ENCODE measurements at regions not wholly inside any gene's neighbourhood (a gene's known extent, or its start where the extent isn't known, plus 50 kb on each side); places are given as distances from the start of the nearest gene placed in this dataset.

GRCh38 chr5:107058235-107058634 lies 612.5 kb downstream of the EFNA5 start:
- Histone ChIP-seq H4K8ac (ENCODE audit: low read depth, low read length) (no peak overlapping the region), H3K79me2 (ENCODE audit: control insufficient read depth, insufficient read depth, low read length) (no peaks in the 10 kb centered on the region), H2BK120ac (ENCODE audit: low read depth, low read length) (no peak overlapping the region), H3K4me1 (ENCODE audit: control insufficient read depth, low read depth, low read length) (no peaks in the 10 kb centered on the region), H3K9ac (ENCODE audit: low read length) (no peak overlapping the region), H4K5ac (ENCODE audit: low read length) (no peak overlapping the region), H3K36me3 (ENCODE audit: control insufficient read depth, insufficient read depth, low read length) (no peaks in the 10 kb centered on the region), H3K4me3 (ENCODE audit: low read length) (no peak overlapping the region), H3K56ac (ENCODE audit: low read length) (no peak overlapping the region), H3K27me3 (ENCODE audit: insufficient read depth, low read length, poor library complexity) (no peaks in the 10 kb centered on the region), H3K4me2 (ENCODE audit: low read length) (no peak overlapping the region), H2AK5ac (ENCODE audit: low read length) (no peak overlapping the region), H3K4ac (ENCODE audit: low read depth, low read length) (no peak overlapping the region), H3K27ac (ENCODE audit: low read depth, low read length) (no peak overlapping the region), H2BK5ac (ENCODE audit: low read length) (no peak overlapping the region), H3K18ac (ENCODE audit: low read length) (no peak overlapping the region), H2BK15ac (replicated peaks; ENCODE audit: low read depth) (no peak overlapping the region), H3K23ac (ENCODE audit: low read length) (no peak overlapping the region), H3K79me1 (ENCODE audit: low read length) (no peaks in the 10 kb centered on the region)
- no CpG with 5 or more reads among the region's 1 CpG for WGBS (ENCODE audit: extremely low coverage, insufficient coverage, low lambda C conversion rate)
- DNase-seq, result no peak

GRCh38 chr5:107056278-107056677 lies 614.5 kb downstream of the EFNA5 start:
- no peak overlapping the region for H2BK120ac ChIP-seq (ENCODE audit: low read depth, low read length)
- H3K9ac ChIP-seq (ENCODE audit: low read length), result no peak overlapping the region
- DNase-seq, result no peak
- no peak overlapping the region for H2BK15ac ChIP-seq (replicated peaks; ENCODE audit: low read depth)
- H3K56ac ChIP-seq (ENCODE audit: low read length), result no peak overlapping the region
- no peak overlapping the region for H3K4me3 ChIP-seq (ENCODE audit: low read length)
- no peak overlapping the region for H2BK5ac ChIP-seq (ENCODE audit: low read length)
- no peak overlapping the region for H2AK5ac ChIP-seq (ENCODE audit: low read length)
- H3K79me2 ChIP-seq (ENCODE audit: control insufficient read depth, insufficient read depth, low read length), result no peaks in the 10 kb centered on the region
- no CpG with 5 or more reads among the region's 2 CpGs for WGBS (ENCODE audit: extremely low coverage, insufficient coverage, low lambda C conversion rate)
- H3K79me1 ChIP-seq (ENCODE audit: low read length), result no peaks in the 10 kb centered on the region
- no peak overlapping the region for H3K18ac ChIP-seq (ENCODE audit: low read length)
- H3K36me3 ChIP-seq (ENCODE audit: control insufficient read depth, insufficient read depth, low read length), result no peaks in the 10 kb centered on the region
- no peaks in the 10 kb centered on the region for H3K4me1 ChIP-seq (ENCODE audit: control insufficient read depth, low read depth, low read length)
- H4K8ac ChIP-seq (ENCODE audit: low read depth, low read length), result no peak overlapping the region
- H3K27ac ChIP-seq (ENCODE audit: low read depth, low read length), result no peak overlapping the region
- H3K23ac ChIP-seq (ENCODE audit: low read length), result no peak overlapping the region
- no peak overlapping the region for H3K4me2 ChIP-seq (ENCODE audit: low read length)
- no peak overlapping the region for H3K4ac ChIP-seq (ENCODE audit: low read depth, low read length)
- no peaks in the 10 kb centered on the region for H3K27me3 ChIP-seq (ENCODE audit: insufficient read depth, low read length, poor library complexity)
- H4K5ac ChIP-seq (ENCODE audit: low read length), result no peak overlapping the region

- Histone ChIP-seq H4K5ac (ENCODE audit: low read length) (no peak overlapping the region), H3K36me3 (ENCODE audit: control insufficient read depth, insufficient read depth, low read length) (no peaks in the 10 kb centered on the region), H2BK5ac (ENCODE audit: low read length) (no peak overlapping the region), H2BK15ac (replicated peaks; ENCODE audit: low read depth) (no peak overlapping the region), H3K4ac (ENCODE audit: low read depth, low read length) (no peak overlapping the region), H3K27me3 (ENCODE audit: insufficient read depth, low read length, poor library complexity) (no peaks in the 10 kb centered on the region), H4K8ac (ENCODE audit: low read depth, low read length) (no peak overlapping the region), H3K18ac (ENCODE audit: low read length) (no peak overlapping the region), H3K56ac (ENCODE audit: low read length) (no peak overlapping the region), H3K4me1 (ENCODE audit: control insufficient read depth, low read depth, low read length) (no peaks in the 10 kb centered on the region), H3K27ac (ENCODE audit: low read depth, low read length) (no peak overlapping the region), H3K79me1 (ENCODE audit: low read length) (no peaks in the 10 kb centered on the region), H2AK5ac (ENCODE audit: low read length) (no peak overlapping the region), H2BK120ac (ENCODE audit: low read depth, low read length) (no peak overlapping the region), H3K9ac (ENCODE audit: low read length) (no peak overlapping the region), H3K4me3 (ENCODE audit: low read length) (no peak overlapping the region), H3K23ac (ENCODE audit: low read length) (no peak overlapping the region), H3K79me2 (ENCODE audit: control insufficient read depth, insufficient read depth, low read length) (no peaks in the 10 kb centered on the region), H3K4me2 (ENCODE audit: low read length) (no peak overlapping the region)
- DNase-seq, result no peak
- WGBS (ENCODE audit: extremely low coverage, insufficient coverage, low lambda C conversion rate), result no CpG with 5 or more reads among the region's 2 CpGs
Observed at GRCh38 chr5:107047048-107047447, 623.7 kb downstream of the EFNA5 start.

GRCh38 chr5:107043665-107044064 lies 627.1 kb downstream of the EFNA5 start:
- Histone ChIP-seq H3K4me1 (ENCODE audit: control insufficient read depth, low read depth, low read length) (no peaks in the 10 kb centered on the region), H3K36me3 (ENCODE audit: control insufficient read depth, insufficient read depth, low read length) (no peaks in the 10 kb centered on the region), H4K5ac (ENCODE audit: low read length) (no peak overlapping the region), H3K56ac (ENCODE audit: low read length) (no peak overlapping the region), H3K23ac (ENCODE audit: low read length) (no peak overlapping the region), H2BK120ac (ENCODE audit: low read depth, low read length) (no peak overlapping the region), H3K79me1 (ENCODE audit: low read length) (no peaks in the 10 kb centered on the region), H3K4ac (ENCODE audit: low read depth, low read length) (no peak overlapping the region), H4K8ac (ENCODE audit: low read depth, low read length) (no peak overlapping the region), H2AK5ac (ENCODE audit: low read length) (no peak overlapping the region), H3K79me2 (ENCODE audit: control insufficient read depth, insufficient read depth, low read length) (no peaks in the 10 kb centered on the region), H3K18ac (ENCODE audit: low read length) (no peak overlapping the region), H3K9ac (ENCODE audit: low read length) (no peak overlapping the region), H3K4me2 (ENCODE audit: low read length) (no peak overlapping the region), H2BK15ac (replicated peaks; ENCODE audit: low read depth) (no peak overlapping the region), H3K4me3 (ENCODE audit: low read length) (no peak overlapping the region), H3K27me3 (ENCODE audit: insufficient read depth, low read length, poor library complexity) (no peaks in the 10 kb centered on the region), H2BK5ac (ENCODE audit: low read length) (no peak overlapping the region), H3K27ac (ENCODE audit: low read depth, low read length) (no peak overlapping the region)
- DNase-seq, result no peak
- no CpG with 5 or more reads among the region's 1 CpG for WGBS (ENCODE audit: extremely low coverage, insufficient coverage, low lambda C conversion rate)

- H3K18ac ChIP-seq (ENCODE audit: low read length), result no peak overlapping the region
Observed at GRCh38 chr5:107040907-107041306, 629.8 kb downstream of the EFNA5 start.

GRCh38 chr5:107032629-107033028 lies 638.1 kb downstream of the EFNA5 start:
- no peaks in the 10 kb centered on the region for H3K79me1 ChIP-seq (ENCODE audit: low read length)
- DNase-seq, result no peak
- H3K56ac ChIP-seq (ENCODE audit: low read length), result no peak overlapping the region
- no peaks in the 10 kb centered on the region for H3K4me1 ChIP-seq (ENCODE audit: control insufficient read depth, low read depth, low read length)
- H3K9ac ChIP-seq (ENCODE audit: low read length), result no peak overlapping the region
- H3K27me3 ChIP-seq (ENCODE audit: insufficient read depth, low read length, poor library complexity), result no peaks in the 10 kb centered on the region
- H3K4me2 ChIP-seq (ENCODE audit: low read length), result no peak overlapping the region
- no peak overlapping the region for H3K4ac ChIP-seq (ENCODE audit: low read depth, low read length)
- H4K8ac ChIP-seq (ENCODE audit: low read depth, low read length), result no peak overlapping the region
- H2BK120ac ChIP-seq (ENCODE audit: low read depth, low read length), result no peak overlapping the region
- H4K5ac ChIP-seq (ENCODE audit: low read length), result no peak overlapping the region
- H3K27ac ChIP-seq (ENCODE audit: low read depth, low read length), result no peak overlapping the region
- no peak overlapping the region for H2BK5ac ChIP-seq (ENCODE audit: low read length)
- no peak overlapping the region for H3K23ac ChIP-seq (ENCODE audit: low read length)
- no peak overlapping the region for H3K4me3 ChIP-seq (ENCODE audit: low read length)
- no peaks in the 10 kb centered on the region for H3K79me2 ChIP-seq (ENCODE audit: control insufficient read depth, insufficient read depth, low read length)
- H3K36me3 ChIP-seq (ENCODE audit: control insufficient read depth, insufficient read depth, low read length), result no peaks in the 10 kb centered on the region
- H2BK15ac ChIP-seq (replicated peaks; ENCODE audit: low read depth), result no peak overlapping the region
- no peak overlapping the region for H2AK5ac ChIP-seq (ENCODE audit: low read length)
- no peak overlapping the region for H3K18ac ChIP-seq (ENCODE audit: low read length)

More at GRCh38 chr5:107040907-107041306, 629.8 kb downstream of the EFNA5 start:
- Histone ChIP-seq H4K5ac (ENCODE audit: low read length) (no peak overlapping the region), H3K36me3 (ENCODE audit: control insufficient read depth, insufficient read depth, low read length) (no peaks in the 10 kb centered on the region), H3K4me1 (ENCODE audit: control insufficient read depth, low read depth, low read length) (no peaks in the 10 kb centered on the region), H3K4me3 (ENCODE audit: low read length) (no peak overlapping the region), H2BK120ac (ENCODE audit: low read depth, low read length) (no peak overlapping the region), H3K56ac (ENCODE audit: low read length) (no peak overlapping the region), H3K23ac (ENCODE audit: low read length) (no peak overlapping the region), H3K9ac (ENCODE audit: low read length) (no peak overlapping the region), H4K8ac (ENCODE audit: low read depth, low read length) (no peak overlapping the region), H3K27ac (ENCODE audit: low read depth, low read length) (no peak overlapping the region), H2BK15ac (replicated peaks; ENCODE audit: low read depth) (no peak overlapping the region), H3K27me3 (ENCODE audit: insufficient read depth, low read length, poor library complexity) (no peaks in the 10 kb centered on the region), H2BK5ac (ENCODE audit: low read length) (no peak overlapping the region), H3K4ac (ENCODE audit: low read depth, low read length) (no peak overlapping the region), H3K79me1 (ENCODE audit: low read length) (no peaks in the 10 kb centered on the region), H3K79me2 (ENCODE audit: control insufficient read depth, insufficient read depth, low read length) (no peaks in the 10 kb centered on the region), H2AK5ac (ENCODE audit: low read length) (no peak overlapping the region), H3K4me2 (ENCODE audit: low read length) (no peak overlapping the region)
- no peak for DNase-seq
